NCI-H146 treated with DMSO at 0.1 percent for 48 hours (cell line): ENCODE measurements at regions not wholly inside any gene's neighbourhood (a gene's known extent, or its start where the extent isn't known, plus 50 kb on each side); places are given as distances from the start of the nearest gene placed in this dataset.
"Not testable (repeated sequence)": the region's sequence is repeated elsewhere in the genome, so short reads cannot be mapped to it uniquely, and the experiment has no call there.

ENCODE experiments used
- DNase-seq: peaks from one replicate; lab custom pipeline; 2025; ENCODE audit not compliant: unreplicated experiment; lab: John Stamatoyannopoulos, UW

DNA sequence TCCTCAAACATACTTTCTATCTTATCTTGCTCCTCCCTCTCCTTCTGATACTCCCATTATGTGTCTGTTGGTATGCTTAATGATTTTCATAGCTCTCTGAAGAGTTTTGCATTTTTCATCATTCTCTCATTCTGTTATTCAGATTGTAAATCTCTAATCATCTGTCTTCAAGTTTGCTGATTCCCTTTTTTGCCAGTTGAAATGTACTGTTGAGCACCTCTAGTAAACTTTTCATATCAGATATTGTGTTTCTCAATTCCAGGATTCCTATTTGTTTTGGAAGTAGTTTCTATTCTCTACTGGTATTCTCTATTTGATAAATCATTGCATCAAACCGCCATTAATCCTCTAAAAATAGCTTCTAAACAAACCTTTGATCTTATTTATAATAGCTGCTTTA, 387.7 kb downstream of the PAX1 start:
- no peak for DNase-seq

DNA sequence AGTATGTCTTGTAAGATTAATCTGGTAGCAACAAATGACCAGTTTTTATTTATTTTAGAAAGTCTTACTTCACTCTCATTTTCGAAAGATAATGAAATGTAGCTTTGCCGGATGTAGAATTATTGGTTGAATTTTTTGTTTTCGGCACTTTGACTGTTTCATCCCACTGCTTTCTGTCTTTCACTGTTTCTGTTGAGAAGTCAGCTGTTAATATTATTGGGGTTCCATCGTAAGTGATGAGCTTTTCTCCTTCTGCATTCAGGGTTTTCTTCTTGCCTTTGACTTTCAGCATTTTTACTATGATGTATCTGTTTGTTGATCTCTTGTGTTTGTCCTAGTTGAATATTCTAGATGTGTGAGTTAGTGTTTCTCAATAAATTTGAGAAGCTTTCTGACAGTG, 383.4 kb downstream of the PAX1 start:
- no peak for DNase-seq

DNA sequence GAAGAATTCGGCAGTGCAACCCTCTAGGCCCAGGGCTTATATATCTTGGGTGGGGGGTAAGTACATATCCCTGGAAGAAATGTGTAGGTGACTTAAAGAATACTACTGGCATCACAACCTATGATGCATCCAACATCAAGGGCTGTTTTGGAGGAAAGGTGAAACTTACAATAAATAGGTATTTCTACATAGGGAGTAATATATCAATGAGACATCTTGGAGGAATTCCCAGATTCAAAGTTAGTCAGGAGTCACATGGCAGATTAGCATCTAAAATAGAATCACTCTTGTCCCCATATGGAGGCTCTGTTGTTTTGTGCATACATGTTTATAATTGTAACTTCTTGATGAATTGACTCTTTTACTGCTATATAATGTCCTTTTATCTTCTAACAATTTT, 375.5 kb downstream of the PAX1 start:
- no peak for DNase-seq

DNA sequence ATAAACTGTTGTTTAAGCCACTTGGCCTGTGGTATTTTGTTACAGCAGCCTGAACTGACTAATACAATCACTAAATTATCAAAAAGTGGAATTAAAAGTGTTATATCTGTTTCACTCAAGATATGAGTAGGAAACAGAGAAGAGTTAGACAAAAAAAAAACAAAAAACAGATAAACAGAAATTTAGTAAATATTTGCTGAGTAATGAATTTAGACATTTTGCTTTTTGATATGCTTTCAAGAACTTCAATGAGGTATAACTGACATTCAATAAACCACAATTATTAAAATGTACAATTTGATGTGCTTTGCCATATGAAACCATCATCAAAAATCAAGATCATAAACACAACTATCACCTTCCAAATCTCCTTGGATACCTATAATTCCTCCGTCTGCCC, 369.2 kb downstream of the PAX1 start:
- DNase-seq, result no peak

DNA sequence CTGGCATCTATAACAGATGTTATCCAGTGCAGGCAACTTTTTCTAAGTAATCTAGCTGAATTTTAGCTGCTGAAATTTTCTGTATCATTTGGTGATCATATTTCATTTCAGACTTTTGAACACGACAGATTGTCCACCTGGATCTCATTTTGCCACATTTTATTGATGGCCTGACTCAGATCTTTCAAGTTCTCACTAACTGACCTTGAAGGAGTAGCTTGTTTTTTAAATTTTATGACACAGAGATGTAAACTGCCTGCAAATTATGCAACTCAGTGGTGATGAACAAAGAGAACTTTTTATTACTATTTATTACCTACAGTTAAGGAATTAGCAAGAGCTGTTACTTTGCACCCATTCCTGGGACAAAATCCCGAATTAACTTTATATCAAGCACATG, 366.4 kb downstream of the PAX1 start:
- no peak for DNase-seq

DNA sequence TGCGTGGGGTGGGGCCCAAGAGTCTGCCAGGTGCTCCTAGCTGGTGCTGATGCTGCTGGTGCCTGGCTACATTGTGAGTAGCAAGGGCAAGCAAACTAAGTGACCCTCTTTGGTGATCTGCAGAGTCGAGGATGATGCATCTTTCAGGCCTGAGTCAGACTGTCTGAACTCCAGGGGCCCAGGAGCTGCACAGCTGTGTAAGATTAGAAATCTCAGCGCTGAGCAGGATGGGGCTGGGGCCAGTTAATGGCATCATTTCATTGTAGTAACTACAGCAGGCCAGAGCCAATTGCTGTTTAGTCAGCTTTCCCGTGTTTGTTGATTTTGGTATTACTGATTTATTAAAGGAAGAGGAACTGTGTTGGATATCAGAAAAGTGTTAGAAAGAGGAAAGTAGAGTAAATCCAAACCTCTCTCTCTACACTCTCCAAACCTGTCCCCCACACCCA, 365.2 kb downstream of the PAX1 start:
- no peak for DNase-seq

DNA sequence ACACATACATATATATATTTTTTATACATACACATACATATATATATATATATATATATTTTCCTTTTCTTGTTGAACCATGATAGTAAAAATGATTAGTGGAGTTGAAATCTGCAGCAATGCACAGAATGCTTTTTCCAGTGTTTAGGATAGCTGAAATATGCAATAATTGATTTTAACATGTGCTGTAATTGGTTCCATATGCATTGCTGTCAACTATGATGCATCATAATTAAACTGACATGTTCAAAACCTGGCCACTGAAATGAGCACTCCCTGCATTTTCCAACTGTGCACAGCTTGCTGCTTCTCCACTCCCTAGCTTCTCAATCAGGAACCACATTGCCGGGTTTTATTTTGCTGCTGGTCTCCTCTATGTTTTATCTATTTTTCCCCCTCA, 358.3 kb downstream of the PAX1 start:
- no peak for DNase-seq

DNA sequence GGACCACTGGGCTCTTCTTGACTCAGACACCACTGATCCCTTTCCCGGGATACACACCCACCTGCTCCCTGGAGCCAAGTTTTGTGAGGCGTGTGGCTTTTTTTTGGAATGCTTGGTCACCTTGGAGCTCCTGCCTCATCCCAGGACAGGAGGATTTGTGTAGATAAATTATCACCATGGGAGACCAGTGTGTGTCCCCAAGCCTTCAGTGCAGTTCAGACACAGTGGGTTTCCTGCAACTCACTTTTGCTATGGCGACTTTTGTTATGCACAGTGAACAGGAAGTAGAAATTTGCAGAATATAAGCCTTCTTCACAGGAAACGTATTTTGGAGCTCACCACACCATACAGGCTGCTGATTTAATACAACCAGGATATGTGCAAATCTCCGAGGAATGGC, 357.4 kb downstream of the PAX1 start:
- no peak for DNase-seq

DNA sequence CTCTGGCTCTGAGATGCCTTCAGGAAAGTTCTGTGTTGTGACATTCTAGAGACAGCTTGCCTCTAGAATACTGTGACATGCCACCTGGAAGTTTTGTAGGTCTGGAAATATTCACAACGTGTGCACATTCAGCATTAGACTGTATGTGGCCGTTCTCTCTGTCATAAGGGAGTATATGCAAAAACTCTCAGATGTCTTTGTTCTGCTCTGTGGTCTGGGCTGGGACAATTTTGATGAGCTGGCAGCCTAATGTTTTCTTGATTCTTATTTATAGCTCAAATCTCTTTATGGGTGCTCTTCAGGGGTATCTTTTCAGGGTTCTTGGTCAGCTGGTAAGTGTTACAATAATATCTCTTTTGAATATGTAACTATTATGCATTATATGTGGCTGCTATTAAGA, 355.1 kb downstream of the PAX1 start:
- no peak for DNase-seq

DNA sequence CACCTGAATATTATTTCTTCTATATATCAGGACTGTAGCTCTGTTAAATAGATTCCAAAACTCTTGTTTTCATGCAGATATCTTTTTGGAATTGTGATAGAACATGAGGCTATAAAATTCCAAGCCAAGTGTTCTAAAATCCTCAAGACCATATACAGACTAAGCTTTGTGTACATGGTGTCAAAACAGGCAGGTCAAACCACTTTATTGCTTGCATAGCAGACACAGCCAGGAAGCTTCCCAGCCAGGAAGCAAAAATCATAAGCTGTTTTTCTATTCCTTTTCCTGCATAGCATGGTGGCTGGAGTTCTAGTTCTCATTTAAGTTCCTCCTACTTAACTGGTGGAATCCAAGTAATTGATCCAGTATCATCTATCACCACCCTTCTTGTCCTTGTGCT, 353.3 kb downstream of the PAX1 start:
- DNase-seq, result no peak

DNA sequence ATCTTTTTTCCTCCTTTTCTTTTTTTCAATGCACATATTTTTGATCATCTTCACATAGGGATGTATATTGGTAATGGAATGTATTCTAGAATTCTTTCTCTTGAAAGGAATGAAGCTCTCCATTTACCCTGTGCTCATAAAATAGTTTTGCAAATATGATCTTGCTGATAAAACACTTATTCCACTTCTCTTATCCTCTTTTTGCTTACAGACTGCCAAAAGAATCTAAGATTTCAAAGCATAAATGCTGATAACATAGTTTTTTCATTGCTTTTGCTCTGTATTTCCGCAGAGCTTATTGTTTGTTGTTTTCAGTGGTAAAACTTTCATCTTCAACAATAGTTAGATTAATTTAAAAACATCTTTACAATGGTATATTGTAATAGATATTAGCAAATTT, 350.5 kb downstream of the PAX1 start:
- DNase-seq, result no peak

DNA sequence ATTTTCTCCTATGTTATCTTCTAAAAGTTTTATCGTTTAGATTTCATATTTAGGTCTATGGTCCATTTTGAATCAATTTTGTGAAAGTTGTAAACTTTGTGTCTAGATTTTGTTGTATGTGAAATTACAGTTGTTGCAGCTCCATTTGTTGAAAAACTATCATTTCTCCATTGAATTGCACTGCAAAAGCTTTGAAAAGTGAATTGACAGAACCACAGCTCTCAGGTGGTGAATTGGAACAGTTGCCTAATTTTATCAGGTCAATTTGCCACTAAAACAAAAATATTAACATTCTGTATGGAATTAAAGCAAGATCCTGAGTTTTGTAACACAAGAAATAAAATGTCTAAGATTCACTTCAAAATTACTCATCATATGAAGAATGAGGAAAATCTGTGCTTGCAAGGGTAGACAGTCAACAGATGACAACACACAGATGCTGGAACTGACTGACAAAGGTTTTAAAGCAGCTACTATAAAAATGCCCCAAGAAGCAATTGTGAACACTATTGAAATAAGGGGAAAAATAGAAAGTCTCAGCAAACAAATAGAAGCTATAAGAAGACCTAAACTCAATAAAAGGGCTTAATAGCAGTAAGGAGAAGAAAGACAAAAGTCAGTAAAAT, 346.7 kb downstream of the PAX1 start:
- DNase-seq, result no peak

DNA sequence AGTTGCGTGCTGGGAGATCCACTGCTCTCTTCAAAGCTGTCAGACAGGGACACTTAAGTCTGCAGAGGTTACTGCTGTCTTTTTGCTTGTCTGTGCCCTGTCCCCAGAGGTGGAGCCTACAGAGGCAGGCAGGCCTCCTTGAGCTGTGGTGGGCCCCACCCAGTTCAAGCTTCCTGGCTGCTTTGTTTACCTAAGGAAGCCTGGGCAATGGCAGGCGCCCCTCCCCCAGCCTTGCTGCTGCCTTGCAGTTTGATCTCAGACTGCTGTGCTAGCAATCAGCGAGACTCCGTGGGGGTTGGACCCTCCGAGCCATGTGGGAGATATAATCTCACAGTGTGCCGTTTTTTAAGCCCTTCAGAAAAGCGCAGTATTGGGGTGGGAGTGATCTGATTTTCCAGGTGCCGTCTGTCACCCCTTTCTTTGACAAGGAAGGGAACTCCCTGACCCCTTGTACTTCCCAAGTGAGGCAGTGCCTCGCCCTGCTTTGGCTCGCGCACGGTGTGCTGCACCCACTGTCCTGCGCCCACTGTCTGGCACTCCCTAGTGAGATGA, 340.6 kb downstream of the PAX1 start:
- DNase-seq, result not testable (repeated sequence)

DNA sequence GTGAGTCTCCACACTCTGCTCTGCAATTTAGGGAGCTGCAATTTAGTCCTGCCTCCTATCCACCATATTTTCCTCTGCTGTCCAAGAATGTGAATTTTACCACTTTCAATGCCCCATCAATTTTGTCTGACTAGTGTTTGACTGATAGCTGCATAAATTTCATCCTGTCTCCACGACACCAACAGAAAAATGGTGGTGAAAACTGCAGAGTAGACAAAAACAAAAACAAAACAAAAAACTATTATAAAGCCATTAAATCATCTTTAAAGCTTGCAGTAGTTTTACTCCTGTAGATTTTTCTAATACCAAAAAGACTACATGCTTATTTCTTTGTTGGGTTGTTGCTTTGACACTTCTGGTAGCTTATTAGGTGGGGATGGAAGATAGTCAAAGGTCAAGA, 322.0 kb downstream of the PAX1 start:
- no peak for DNase-seq

DNA sequence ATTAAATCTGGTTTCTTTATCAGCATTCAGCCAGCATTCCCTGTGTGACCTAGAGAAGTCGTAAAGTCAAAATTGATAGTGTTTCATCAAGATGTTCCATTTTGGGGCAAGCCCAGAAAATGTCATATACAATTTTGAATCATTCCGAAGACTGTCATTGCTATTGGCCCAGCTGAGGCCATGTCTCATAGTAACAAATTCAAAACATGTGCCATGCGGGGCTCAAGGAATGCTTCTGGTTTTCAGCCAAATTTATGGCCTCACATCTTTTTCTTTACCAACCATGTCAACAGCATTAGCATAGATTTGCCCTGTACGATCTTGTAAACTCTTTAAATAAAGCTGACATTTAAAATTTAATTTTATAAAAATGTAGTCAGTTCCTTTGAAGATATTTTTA, 314.7 kb downstream of the PAX1 start:
- no peak for DNase-seq

DNA sequence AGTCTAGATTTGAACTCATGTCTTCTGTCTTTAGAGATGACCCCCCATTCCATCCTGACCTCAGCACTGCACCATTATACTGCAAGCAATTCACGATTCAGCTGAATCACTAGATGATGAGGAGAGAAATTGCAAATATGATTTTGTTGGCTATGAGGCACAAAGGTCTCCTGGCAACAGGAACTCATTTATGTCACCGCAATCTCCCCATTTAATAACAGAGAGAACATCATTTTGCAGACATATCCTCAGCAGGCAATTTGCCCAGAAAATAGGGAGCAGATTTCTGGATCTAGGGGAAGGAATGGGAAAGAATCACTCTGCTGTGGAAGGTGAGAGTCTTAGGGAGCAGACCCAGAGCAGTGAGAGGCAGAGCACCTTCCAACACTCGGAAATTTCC, 303.0 kb downstream of the PAX1 start:
- DNase-seq, result no peak

DNA sequence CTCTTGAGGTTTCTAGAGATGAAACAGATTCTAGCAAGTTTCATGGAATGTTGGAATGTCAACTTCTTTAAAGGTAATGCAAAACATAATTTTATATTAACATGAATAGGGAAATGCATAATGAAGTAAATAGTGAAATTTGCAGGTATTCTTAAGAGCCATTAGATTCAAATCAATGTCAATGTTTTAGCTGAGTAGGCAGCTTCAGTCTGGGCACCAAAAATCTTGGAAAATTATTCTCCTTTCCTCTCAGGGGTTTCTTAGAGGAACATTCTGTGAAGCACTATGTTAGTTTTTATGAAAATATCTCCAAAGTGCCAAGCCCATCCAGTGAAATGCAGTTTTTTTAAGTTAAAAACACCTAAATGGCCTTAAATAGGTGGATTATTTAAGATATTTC, 300.8 kb downstream of the PAX1 start:
- DNase-seq, result no peak

DNA sequence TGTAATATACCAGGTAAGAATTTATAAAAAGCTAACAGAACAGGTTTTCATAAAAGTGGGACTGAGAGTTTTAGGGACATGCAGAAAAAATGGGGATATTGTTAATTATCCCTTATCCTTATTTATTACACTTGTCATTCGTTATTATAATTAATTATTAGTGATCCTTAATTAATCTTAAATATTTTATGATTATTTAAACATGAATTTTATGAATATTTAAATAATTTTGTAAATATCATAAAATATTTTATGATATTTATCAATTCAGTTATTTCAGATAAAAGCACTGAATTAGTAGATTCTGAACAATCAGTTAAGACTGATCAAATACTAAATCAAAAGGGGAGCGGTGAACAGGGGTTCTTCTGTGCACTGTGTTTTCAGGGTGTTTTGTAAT, 300.1 kb downstream of the PAX1 start:
- DNase-seq, result no peak

DNA sequence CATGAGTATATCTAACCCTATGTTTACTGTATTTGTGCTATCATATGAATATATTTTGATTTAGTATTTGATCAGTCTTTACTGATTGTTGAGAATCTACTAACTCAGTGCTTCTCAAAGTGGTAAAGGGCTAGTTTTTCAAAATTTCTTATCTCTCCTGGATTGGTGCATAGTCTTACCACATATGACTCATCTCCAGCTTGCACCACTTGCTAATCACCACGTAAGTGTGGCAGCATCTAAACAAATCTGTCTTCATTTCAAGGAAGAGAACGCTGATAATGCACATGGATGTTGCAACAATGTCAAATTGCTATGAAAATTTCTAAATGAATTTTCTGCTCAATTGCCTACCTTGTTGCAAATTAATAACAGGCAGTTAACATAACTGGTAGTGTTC, 299.5 kb downstream of the PAX1 start:
- no peak for DNase-seq

DNA sequence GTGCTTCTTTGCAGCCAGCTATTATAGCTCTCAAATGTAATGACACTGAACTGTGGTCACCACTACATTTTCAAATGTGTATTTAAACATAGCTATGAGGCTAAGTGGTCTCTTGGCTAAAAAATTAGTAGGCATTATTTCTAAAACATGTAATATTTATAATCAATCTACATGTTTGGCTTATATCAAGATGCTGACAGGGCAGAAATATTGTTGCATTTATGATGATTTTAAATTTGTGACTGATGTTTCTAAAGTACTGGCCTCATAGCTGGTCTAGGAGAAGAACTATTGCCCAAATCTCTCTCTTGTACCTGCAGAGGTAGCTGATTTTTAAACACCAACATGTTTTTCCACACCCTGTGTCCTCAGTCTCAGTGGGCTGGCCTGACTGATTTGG, 298.2 kb downstream of the PAX1 start:
- no peak for DNase-seq

DNA sequence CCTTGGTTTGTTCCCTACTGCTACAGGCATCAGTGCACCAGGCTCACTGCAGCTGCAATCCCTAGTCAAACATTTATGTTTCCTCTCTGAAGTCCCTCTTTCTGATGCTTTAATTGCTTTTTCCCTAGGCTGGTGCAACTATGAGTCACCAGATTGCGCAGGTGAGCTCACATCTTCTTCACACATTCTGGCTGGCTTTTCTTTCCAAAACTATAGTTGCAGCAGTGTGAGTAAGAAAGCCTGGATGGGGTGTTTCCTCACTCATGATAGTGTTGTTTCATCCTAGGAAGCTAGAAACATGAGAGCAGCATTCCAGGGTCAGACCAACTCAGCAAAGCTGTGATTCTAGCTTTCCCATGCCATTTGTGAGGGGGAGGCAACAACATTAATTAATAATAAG, 296.4 kb downstream of the PAX1 start:
- DNase-seq, result no peak

DNA sequence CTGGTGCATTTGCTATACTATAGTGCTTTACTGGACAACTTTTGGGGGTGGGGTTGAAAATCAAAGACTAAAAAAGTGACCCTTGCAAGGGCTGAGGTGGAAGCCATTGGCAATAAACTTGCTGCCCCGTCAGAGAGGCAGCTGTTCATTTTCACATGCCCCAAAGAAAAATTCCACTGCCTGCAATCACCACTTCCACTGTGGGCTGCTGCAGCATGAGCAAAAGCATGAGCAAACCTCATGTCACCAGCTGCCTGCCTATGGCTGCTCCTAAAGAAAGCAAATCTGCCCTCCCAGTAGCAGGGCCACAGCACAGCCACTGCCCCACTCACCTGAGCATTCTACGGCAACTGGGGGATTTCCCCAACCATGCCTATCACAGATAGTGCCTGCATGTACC, 290.0 kb downstream of the PAX1 start:
- DNase-seq, result no peak

DNA sequence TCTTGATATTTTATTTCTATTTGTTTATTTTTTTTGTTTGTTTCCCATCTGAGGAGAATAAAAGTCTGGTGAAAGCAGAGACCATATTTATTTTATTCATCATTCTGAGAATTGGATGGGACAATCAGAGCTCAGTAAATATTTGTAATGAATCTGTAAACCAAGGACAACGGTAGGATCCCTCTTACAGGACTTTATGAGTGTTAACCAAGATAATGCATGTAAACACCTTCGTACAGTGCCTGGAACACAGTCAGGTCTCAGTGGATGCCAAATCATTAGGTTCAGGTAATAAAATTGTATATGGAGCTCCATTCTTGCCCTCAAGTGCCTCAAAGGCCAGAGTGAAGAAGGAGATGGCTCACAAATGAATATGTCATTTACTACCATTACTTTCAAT, 288.7 kb downstream of the PAX1 start:
- no peak for DNase-seq
